ENCODE measurements at regions not wholly inside any gene's neighbourhood (a gene's known extent, or its start where the extent isn't known, plus 50 kb on each side); places are given as distances from the start of the nearest gene placed in this dataset.

GRCh38 chr1:79959635-79960034, 953.1 kb upstream of the ADGRL4 start:
- Histone ChIP-seq H3K9me3 (ENCODE audit: low read length) (no peaks in the 10 kb centered on the region), H3K79me2 (ENCODE audit: insufficient read depth, low read depth, low read length) (no peaks in the 10 kb centered on the region), H3K36me3 (ENCODE audit: insufficient read depth, low read length) (no peaks in the 10 kb centered on the region), H3K4me2 (ENCODE audit: low read length) (no peak overlapping the region), H4K20me1 (ENCODE audit: insufficient read depth, low read length) (no peaks in the 10 kb centered on the region), H3K4me3 (ENCODE audit: low read depth, low read length, poor library complexity, severe bottlenecking) (no peak overlapping the region), H3K9me2 (ENCODE audit: insufficient read depth, low read length) (no peaks in the 10 kb centered on the region), H2AFZ (ENCODE audit: low read length) (no peak overlapping the region), H3K4me1 (ENCODE audit: insufficient read depth, low read length, poor library complexity, severe bottlenecking) (no peaks in the 10 kb centered on the region), H3K27ac (ENCODE audit: low read depth, low read length, poor library complexity, severe bottlenecking) (no peak overlapping the region)
- ChIA-PET POLR2A (no interaction called here), CTCF (ENCODE audit: unreplicated experiment) (no interaction called here)
- intact Hi-C loops (cut with micrococcal nuclease; ENCODE audit: unreplicated experiment): no loop called here
- no TSS peak for BruUV-seq (replicated peaks)
- DNase-seq (ENCODE audit: low spot score): no peak
- no peak for TF ChIP-seq CTCF (conservative IDR thresholded peaks at IDR 0.05; ENCODE audit: low read length)
- no peak for TF ChIP-seq EZH2phosphoT487 (IDR thresholded peaks at IDR 0.05; ENCODE audit: borderline replicate concordance, low read depth, low read length)

GRCh38 chr1:79955966-79956365, 949.4 kb upstream of the ADGRL4 start:
- H3K27ac ChIP-seq (ENCODE audit: low read depth, low read length, poor library complexity, severe bottlenecking): no peak overlapping the region
- intact Hi-C loops (cut with micrococcal nuclease; ENCODE audit: unreplicated experiment): no loop called here
- no peaks in the 10 kb centered on the region for H3K79me2 ChIP-seq (ENCODE audit: insufficient read depth, low read depth, low read length)
- no peaks in the 10 kb centered on the region for H3K9me2 ChIP-seq (ENCODE audit: insufficient read depth, low read length)
- no peaks in the 10 kb centered on the region for H3K9me3 ChIP-seq (ENCODE audit: low read length)
- H3K36me3 ChIP-seq (ENCODE audit: insufficient read depth, low read length): no peaks in the 10 kb centered on the region
- H4K20me1 ChIP-seq (ENCODE audit: insufficient read depth, low read length): no peaks in the 10 kb centered on the region
- H2AFZ ChIP-seq (ENCODE audit: low read length): no peak overlapping the region
- no peaks in the 10 kb centered on the region for H3K4me1 ChIP-seq (ENCODE audit: insufficient read depth, low read length, poor library complexity, severe bottlenecking)
- H3K4me3 ChIP-seq (ENCODE audit: low read depth, low read length, poor library complexity, severe bottlenecking): no peak overlapping the region
- POLR2A ChIA-PET: interaction anchor here (0.7 kb wide), 1 partner anchor 23 kb away, joined by 3 read pairs; no protein-coding TSS in a partner anchor
- CTCF ChIA-PET (ENCODE audit: unreplicated experiment): no interaction called here
- H3K4me2 ChIP-seq (ENCODE audit: low read length): no peak overlapping the region
- no TSS peak for BruUV-seq (replicated peaks)
- TF ChIP-seq CTCF (conservative IDR thresholded peaks at IDR 0.05; ENCODE audit: low read length) (no peak), EZH2phosphoT487 (IDR thresholded peaks at IDR 0.05; ENCODE audit: borderline replicate concordance, low read depth, low read length) (no peak)
- DNase-seq (ENCODE audit: low spot score): no peak

GRCh38 chr1:79950511-79950910, 944.0 kb upstream of the ADGRL4 start:
- POLR2A ChIA-PET: no interaction called here
- H3K4me1 ChIP-seq (ENCODE audit: insufficient read depth, low read length, poor library complexity, severe bottlenecking): no peaks in the 10 kb centered on the region
- intact Hi-C loops (cut with micrococcal nuclease; ENCODE audit: unreplicated experiment): no loop called here
- H3K9me2 ChIP-seq (ENCODE audit: insufficient read depth, low read length): no peaks in the 10 kb centered on the region
- CTCF ChIA-PET (ENCODE audit: unreplicated experiment): no interaction called here
- no peak overlapping the region for H3K4me2 ChIP-seq (ENCODE audit: low read length)
- no peaks in the 10 kb centered on the region for H4K20me1 ChIP-seq (ENCODE audit: insufficient read depth, low read length)
- H3K36me3 ChIP-seq (ENCODE audit: insufficient read depth, low read length): no peaks in the 10 kb centered on the region
- no peak overlapping the region for H3K4me3 ChIP-seq (ENCODE audit: low read depth, low read length, poor library complexity, severe bottlenecking)
- no peak overlapping the region for H3K27ac ChIP-seq (ENCODE audit: low read depth, low read length, poor library complexity, severe bottlenecking)
- H3K9me3 ChIP-seq (ENCODE audit: low read length): no peaks in the 10 kb centered on the region
- no peak for TF ChIP-seq CTCF (conservative IDR thresholded peaks at IDR 0.05; ENCODE audit: low read length)
- TF ChIP-seq EZH2phosphoT487 (IDR thresholded peaks at IDR 0.05; ENCODE audit: borderline replicate concordance, low read depth, low read length): no peak
- no peak for DNase-seq (ENCODE audit: low spot score)
- no TSS peak for BruUV-seq (replicated peaks)
- H3K79me2 ChIP-seq (ENCODE audit: insufficient read depth, low read depth, low read length): no peaks in the 10 kb centered on the region
- H2AFZ ChIP-seq (ENCODE audit: low read length): no peak overlapping the region
